ENCODE measurements at regions not wholly inside any gene's neighbourhood (a gene's known extent, or its start where the extent isn't known, plus 50 kb on each side); places are given as distances from the start of the nearest gene placed in this dataset.

DNA sequence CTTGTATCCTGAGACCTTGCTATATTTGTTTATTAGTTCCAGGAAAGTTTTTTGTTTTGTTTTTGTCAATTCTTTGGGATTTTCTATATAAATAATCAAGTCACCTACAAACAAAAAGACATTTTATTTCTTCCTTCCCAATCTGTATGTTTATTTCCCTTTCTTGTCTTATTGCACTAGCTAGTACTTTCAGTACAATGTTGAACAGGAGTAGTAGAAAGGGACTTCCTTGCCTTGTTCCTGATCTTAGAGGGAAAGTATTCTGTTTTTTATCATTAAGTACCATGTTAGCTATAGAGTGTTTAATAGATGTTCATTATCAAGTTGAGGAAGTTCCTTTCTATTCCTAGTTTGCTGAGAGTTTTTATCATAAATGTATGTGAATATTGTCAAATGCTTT lies 119.5 kb upstream of the TLE4 start:
- TF ChIP-seq, protein P1, sequence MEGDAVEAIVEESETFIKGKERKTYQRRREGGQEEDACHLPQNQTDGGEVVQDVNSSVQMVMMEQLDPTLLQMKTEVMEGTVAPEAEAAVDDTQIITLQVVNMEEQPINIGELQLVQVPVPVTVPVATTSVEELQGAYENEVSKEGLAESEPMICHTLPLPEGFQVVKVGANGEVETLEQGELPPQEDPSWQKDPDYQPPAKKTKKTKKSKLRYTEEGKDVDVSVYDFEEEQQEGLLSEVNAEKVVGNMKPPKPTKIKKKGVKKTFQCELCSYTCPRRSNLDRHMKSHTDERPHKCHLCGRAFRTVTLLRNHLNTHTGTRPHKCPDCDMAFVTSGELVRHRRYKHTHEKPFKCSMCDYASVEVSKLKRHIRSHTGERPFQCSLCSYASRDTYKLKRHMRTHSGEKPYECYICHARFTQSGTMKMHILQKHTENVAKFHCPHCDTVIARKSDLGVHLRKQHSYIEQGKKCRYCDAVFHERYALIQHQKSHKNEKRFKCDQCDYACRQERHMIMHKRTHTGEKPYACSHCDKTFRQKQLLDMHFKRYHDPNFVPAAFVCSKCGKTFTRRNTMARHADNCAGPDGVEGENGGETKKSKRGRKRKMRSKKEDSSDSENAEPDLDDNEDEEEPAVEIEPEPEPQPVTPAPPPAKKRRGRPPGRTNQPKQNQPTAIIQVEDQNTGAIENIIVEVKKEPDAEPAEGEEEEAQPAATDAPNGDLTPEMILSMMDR (conservative IDR thresholded peaks at IDR 0.05 in 1 of 2, IDR thresholded peaks at IDR 0.05 in 1 of 2; ENCODE audit: extremely low read depth in 1 of 2, insufficient read depth in 1 of 2, low read depth in 1 of 2, low read length in 2 of 2), result no peak
- TF ChIP-seq EZH2 (IDR thresholded peaks at IDR 0.05; ENCODE audit: borderline replicate concordance, low read length), result no peak
